Neural cell (in vitro differentiated cells): ENCODE measurements at regions not wholly inside any gene's neighbourhood (a gene's known extent, or its start where the extent isn't known, plus 50 kb on each side); places are given as distances from the start of the nearest gene placed in this dataset.

Experiments
- H2AFZ ChIP-seq: fragments of 200-600, 300-800 bp; sonication (generic), shearing (Covaris generic); 2 replicates; pipeline ENCODE4 v1.6.0; 2014; ENCODE audit warnings: low read depth, mild to moderate bottlenecking, antibody characterized with exemption, low read length, moderate library complexity
- H3F3A ChIP-seq: fragments of 200-600 bp; shearing (Covaris generic); 2 replicates; pipeline ENCODE4 v1.6.1; 2016; ENCODE audit warnings: mild to moderate bottlenecking, moderate library complexity, mixed read lengths, antibody characterized with exemption, low read length; ENCODE audit not compliant: insufficient read depth, poor library complexity, severe bottlenecking
- H3K27ac ChIP-seq: fragments of 200-600, 300-800 bp; sonication (generic), shearing (Covaris generic); 2 replicates; pipeline ENCODE4 v1.5.1; 2014; ENCODE audit warnings: mild to moderate bottlenecking, low read length, moderate library complexity
- H3K27me3 ChIP-seq: fragments of 300-800, 200-600 bp; sonication (generic), shearing (Covaris generic); 2 replicates; pipeline ENCODE4 v1.6.0; 2014; ENCODE audit warnings: mild to moderate bottlenecking, low read depth, low read length, moderate library complexity; ENCODE audit not compliant: insufficient read depth
- H3K36me3 ChIP-seq: fragments of 300-800, 200-600 bp; sonication (generic), shearing (Covaris generic); 2 replicates; pipeline ENCODE4 v1.5.1; 2014; ENCODE audit warnings: mild to moderate bottlenecking, antibody characterized with exemption, low read length, moderate library complexity; ENCODE audit not compliant: insufficient read depth
- H3K4me2 ChIP-seq: fragments of 300-800, 200-600 bp; sonication (generic), shearing (Covaris generic); 2 replicates; pipeline ENCODE4 v1.6.0; 2014; ENCODE audit warnings: mild to moderate bottlenecking, low read length
- H3K4me3 ChIP-seq: fragments of 300-800, 200-600 bp; sonication (generic), shearing (Covaris generic); 2 replicates; pipeline ENCODE4 v1.5.1; 2014; ENCODE audit warnings: mild to moderate bottlenecking, low read length, moderate library complexity
- H3K79me2 ChIP-seq: fragments of 200-600 bp; shearing (Covaris generic); replicated peaks from 2 replicates; pipeline ENCODE4 v1.6.0; 2014; ENCODE audit warnings: mild to moderate bottlenecking, low read length, moderate library complexity; ENCODE audit not compliant: insufficient read depth
- H3K9ac ChIP-seq: fragments of 300-800, 200-600 bp; sonication (generic), shearing (Covaris generic); 2 replicates; pipeline ENCODE4 v1.6.1; 2016; ENCODE audit warnings: mild to moderate bottlenecking, low read length, mixed read lengths
- H3K9me2 ChIP-seq: fragments of 200-600 bp; shearing (Covaris generic); 2 replicates; pipeline ENCODE4 v1.6.1; 2016; ENCODE audit warnings: mild to moderate bottlenecking, low read length, mixed read lengths; ENCODE audit not compliant: insufficient read depth
- H3K9me3 ChIP-seq: fragments of 200-600, 300-800 bp; sonication (generic), shearing (Covaris generic); 2 replicates; pipeline ENCODE4 v1.6.1; 2016; ENCODE audit warnings: mild to moderate bottlenecking, mixed run types, low read length, moderate library complexity, mixed read lengths
- H4K20me1 ChIP-seq: fragments of 200-600 bp; shearing (Covaris generic); 2 replicates; pipeline ENCODE4 v1.6.1; 2016; ENCODE audit warnings: mild to moderate bottlenecking, mixed run types; ENCODE audit not compliant: insufficient read depth
- CTCF ChIP-seq: fragments of 450-650 bp; IDR thresholded peaks from 2 replicates; pipeline ENCODE4 v1.5.1; 2014; ENCODE audit warnings: antibody characterized with exemption, mild to moderate bottlenecking, moderate library complexity; ENCODE audit not compliant: poor library complexity, severe bottlenecking
- EP300 ChIP-seq: fragments of 450-650 bp; conservative IDR thresholded peaks from 2 replicates; pipeline ENCODE4 v1.6.1; 2014; ENCODE audit warnings: antibody characterized with exemption, mild to moderate bottlenecking, moderate library complexity; ENCODE audit not compliant: poor library complexity, severe bottlenecking
- EZH2 ChIP-seq: fragments of 200-600, 300-800 bp; shearing (Covaris generic), sonication (generic); IDR thresholded peaks from 2 replicates; pipeline ENCODE4 v1.6.1; 2014; ENCODE audit warnings: antibody characterized with exemption, low read length, borderline replicate concordance, mild to moderate bottlenecking; ENCODE audit not compliant: insufficient read depth, poor library complexity, severe bottlenecking
- MXI1 ChIP-seq: fragments of 450-650 bp; conservative IDR thresholded peaks from 2 replicates; pipeline ENCODE4 v1.6.1; 2014; ENCODE audit warnings: antibody characterized with exemption, mild to moderate bottlenecking; ENCODE audit not compliant: poor library complexity, severe bottlenecking
- POLR2AphosphoS5 ChIP-seq: IDR thresholded peaks from 2 replicates; pipeline ENCODE4 v1.6.1; 2012
- RAD21 ChIP-seq: fragments of 450-650 bp; conservative IDR thresholded peaks from 2 replicates; pipeline ENCODE4 v1.6.1; 2014; ENCODE audit warnings: antibody characterized with exemption, mild to moderate bottlenecking, moderate library complexity
- REST ChIP-seq: IDR thresholded peaks from 2 replicates; pipeline ENCODE4 v1.6.1; 2012; ENCODE audit warnings: borderline replicate concordance
- SMC3 ChIP-seq: fragments of 450-650 bp; conservative IDR thresholded peaks from 2 replicates; pipeline ENCODE4 v1.6.1; 2014; ENCODE audit warnings: antibody characterized with exemption, mild to moderate bottlenecking, moderate library complexity; ENCODE audit not compliant: poor library complexity
- TAF1 ChIP-seq: IDR thresholded peaks from 2 replicates; pipeline ENCODE4 v1.6.1; 2012; ENCODE audit warnings: low read depth

- no peaks in the 10 kb centered on the region for H3F3A ChIP-seq
- no peak overlapping the region for H3K4me3 ChIP-seq
- H3K9me3 ChIP-seq = no peaks in the 10 kb centered on the region
- TF ChIP-seq MXI1 (no peak), EP300 (no peak), RAD21 (no peak), CTCF (no peak), REST (no peak), SMC3 (no peak), EZH2 (no peak), TAF1 (no peak), POLR2AphosphoS5 (no peak)
- no peak overlapping the region for H3K4me2 ChIP-seq
- no peak overlapping the region for H3K27ac ChIP-seq
- no peaks in the 10 kb centered on the region for H3K36me3 ChIP-seq
- H2AFZ ChIP-seq = no peak overlapping the region
- no peaks in the 10 kb centered on the region for H3K79me2 ChIP-seq
- H3K9me2 ChIP-seq = no peaks in the 10 kb centered on the region
- H3K9ac ChIP-seq = no peak overlapping the region
- H4K20me1 ChIP-seq = no peaks in the 10 kb centered on the region
- H3K27me3 ChIP-seq = no peaks in the 10 kb centered on the region
These were observed 113.3 kb upstream of the PTGFR start for GRCh38 chr1:78377356-78377928.

- no peak for TF ChIP-seq TAF1
- no peak for TF ChIP-seq RAD21
- TF ChIP-seq SMC3 = no peak
- no peak for TF ChIP-seq EP300
- TF ChIP-seq MXI1 = no peak
- Histone ChIP-seq H3K36me3 (no peaks in the 10 kb centered on the region), H3K27ac (no peak overlapping the region), H3K9me2 (no peaks in the 10 kb centered on the region), H3K9me3 (no peaks in the 10 kb centered on the region), H3K4me2 (no peak overlapping the region), H2AFZ (no peak overlapping the region), H3F3A (no peaks in the 10 kb centered on the region), H3K4me3 (no peak overlapping the region), H3K27me3 (no peaks in the 10 kb centered on the region), H3K9ac (no peak overlapping the region), H3K79me2 (no peaks in the 10 kb centered on the region), H4K20me1 (no peaks in the 10 kb centered on the region)
These were observed 106.9 kb upstream of the PTGFR start for GRCh38 chr1:78383923-78384322.
